Lower leg skin (tissue), 3 donors: ENCODE measurements at regions not wholly inside any gene's neighbourhood (a gene's known extent, or its start where the extent isn't known, plus 50 kb on each side); places are given as distances from the start of the nearest gene placed in this dataset.

Source experiments
- POLR2A ChIP-seq, 2 donors: fragments of 450-650 bp; IDR thresholded peaks; one replicate each; pipeline ENCODE4 v1.6.1; 2016 to 2017; ENCODE audit warnings: antibody characterized with exemption in 2 of 2, mild to moderate bottlenecking in 1 of 2, moderate library complexity in 1 of 2
- TF ChIP-seq, protein P1 (sequence below), 3 donors: fragments of 450-650 bp; IDR thresholded peaks; one replicate each; pipeline ENCODE4 v1.5.1; 2016; ENCODE audit warnings: antibody characterized with exemption in 3 of 3, mild to moderate bottlenecking in 3 of 3, moderate library complexity in 2 of 3

GRCh38 chr1:226474041-226474440, 66.1 kb upstream of the PARP1 start:
- TF ChIP-seq, protein P1, sequence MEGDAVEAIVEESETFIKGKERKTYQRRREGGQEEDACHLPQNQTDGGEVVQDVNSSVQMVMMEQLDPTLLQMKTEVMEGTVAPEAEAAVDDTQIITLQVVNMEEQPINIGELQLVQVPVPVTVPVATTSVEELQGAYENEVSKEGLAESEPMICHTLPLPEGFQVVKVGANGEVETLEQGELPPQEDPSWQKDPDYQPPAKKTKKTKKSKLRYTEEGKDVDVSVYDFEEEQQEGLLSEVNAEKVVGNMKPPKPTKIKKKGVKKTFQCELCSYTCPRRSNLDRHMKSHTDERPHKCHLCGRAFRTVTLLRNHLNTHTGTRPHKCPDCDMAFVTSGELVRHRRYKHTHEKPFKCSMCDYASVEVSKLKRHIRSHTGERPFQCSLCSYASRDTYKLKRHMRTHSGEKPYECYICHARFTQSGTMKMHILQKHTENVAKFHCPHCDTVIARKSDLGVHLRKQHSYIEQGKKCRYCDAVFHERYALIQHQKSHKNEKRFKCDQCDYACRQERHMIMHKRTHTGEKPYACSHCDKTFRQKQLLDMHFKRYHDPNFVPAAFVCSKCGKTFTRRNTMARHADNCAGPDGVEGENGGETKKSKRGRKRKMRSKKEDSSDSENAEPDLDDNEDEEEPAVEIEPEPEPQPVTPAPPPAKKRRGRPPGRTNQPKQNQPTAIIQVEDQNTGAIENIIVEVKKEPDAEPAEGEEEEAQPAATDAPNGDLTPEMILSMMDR (IDR thresholded peaks at IDR 0.05) = no peak
- no peak for TF ChIP-seq POLR2A (IDR thresholded peaks at IDR 0.05)
